RWPE2 (cell line): ENCODE measurements at regions not wholly inside any gene's neighbourhood (a gene's known extent, or its start where the extent isn't known, plus 50 kb on each side); places are given as distances from the start of the nearest gene placed in this dataset.
A peak's percentile ranks its signal among the peaks of the same experiment; 100 is the strongest.

Experiments used
- ATAC-seq: fragments of 200-7000 bp; cut with Tn5 transposase; 3 replicates; pipeline ENCODE4 v1.9.1; 2021; ENCODE audit warnings: low read depth
- DNase-seq: peaks from one replicate; pipeline ENCODE4 v3.0.0-alpha.2; 2020; ENCODE audit warnings: low spot score
- H3K27ac ChIP-seq: fragments of 450-650 bp; 2 replicates; pipeline ENCODE4 v1.5.1; 2017; ENCODE audit warnings: mild to moderate bottlenecking; ENCODE audit not compliant: poor library complexity, severe bottlenecking
- H3K27me3 ChIP-seq: fragments of 250-450 bp; sonication (Bioruptor Pico); 2 replicates; pipeline ENCODE4 v1.5.1; 2021; ENCODE audit warnings: mild to moderate bottlenecking, moderate library complexity; ENCODE audit not compliant: insufficient read depth, poor library complexity, severe bottlenecking
- H3K36me3 ChIP-seq: fragments of 250-450 bp; sonication (Bioruptor Pico); 2 replicates; pipeline ENCODE4 v1.5.1; 2020; ENCODE audit warnings: low read depth, mild to moderate bottlenecking, moderate library complexity
- H3K4me1 ChIP-seq: fragments of 250-450 bp; sonication (Bioruptor Pico); 2 replicates; pipeline ENCODE4 v1.5.1; 2021; ENCODE audit warnings: mild to moderate bottlenecking, moderate library complexity; ENCODE audit not compliant: insufficient read depth, poor library complexity, severe bottlenecking
- H3K4me3 ChIP-seq: fragments of 250-450 bp; sonication (Bioruptor Pico); 2 replicates; pipeline ENCODE4 v1.5.1; 2021; ENCODE audit warnings: mild to moderate bottlenecking, moderate library complexity; ENCODE audit not compliant: severe bottlenecking
- H3K9me3 ChIP-seq: fragments of 250-450 bp; sonication (Bioruptor Pico); 2 replicates; pipeline ENCODE4 v1.5.1; 2021; ENCODE audit warnings: mild to moderate bottlenecking, moderate library complexity; ENCODE audit not compliant: severe bottlenecking
- TF ChIP-seq, protein P1 (sequence below): fragments of 450-650 bp; IDR thresholded peaks from one replicate; pipeline ENCODE4 v1.5.1; 2017; ENCODE audit warnings: mild to moderate bottlenecking, moderate library complexity; ENCODE audit not compliant: poor library complexity, severe bottlenecking

DNA sequence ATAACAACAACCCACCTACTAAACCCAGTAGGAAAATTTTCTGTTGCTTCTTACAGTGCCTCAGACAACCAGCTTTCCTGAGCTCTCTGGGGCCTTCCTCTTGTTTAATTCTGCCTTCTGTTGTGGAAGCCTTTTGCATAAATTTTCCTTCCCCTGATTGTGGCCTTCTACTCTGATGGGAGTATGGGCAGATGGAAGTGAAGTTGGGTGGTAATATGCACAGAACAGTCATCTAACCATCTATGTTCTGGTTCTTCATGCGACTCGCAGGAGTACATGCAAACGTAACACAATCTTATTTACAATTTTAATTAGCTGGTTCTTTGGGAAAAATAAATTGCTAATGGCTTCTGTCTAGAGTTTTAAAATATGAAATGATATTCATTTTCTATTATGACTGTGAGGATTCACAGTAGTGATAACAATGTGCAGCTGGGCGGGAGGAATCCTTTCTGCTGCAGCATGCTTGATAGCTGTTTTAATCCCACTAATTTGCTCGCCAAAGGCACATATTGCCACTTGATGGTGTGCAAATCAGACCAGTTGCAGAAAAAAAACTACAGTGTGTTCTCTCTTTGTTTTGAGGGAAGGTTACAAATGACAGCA is 311.5 kb upstream of the ROPN1 start:
- TF ChIP-seq, protein P1, sequence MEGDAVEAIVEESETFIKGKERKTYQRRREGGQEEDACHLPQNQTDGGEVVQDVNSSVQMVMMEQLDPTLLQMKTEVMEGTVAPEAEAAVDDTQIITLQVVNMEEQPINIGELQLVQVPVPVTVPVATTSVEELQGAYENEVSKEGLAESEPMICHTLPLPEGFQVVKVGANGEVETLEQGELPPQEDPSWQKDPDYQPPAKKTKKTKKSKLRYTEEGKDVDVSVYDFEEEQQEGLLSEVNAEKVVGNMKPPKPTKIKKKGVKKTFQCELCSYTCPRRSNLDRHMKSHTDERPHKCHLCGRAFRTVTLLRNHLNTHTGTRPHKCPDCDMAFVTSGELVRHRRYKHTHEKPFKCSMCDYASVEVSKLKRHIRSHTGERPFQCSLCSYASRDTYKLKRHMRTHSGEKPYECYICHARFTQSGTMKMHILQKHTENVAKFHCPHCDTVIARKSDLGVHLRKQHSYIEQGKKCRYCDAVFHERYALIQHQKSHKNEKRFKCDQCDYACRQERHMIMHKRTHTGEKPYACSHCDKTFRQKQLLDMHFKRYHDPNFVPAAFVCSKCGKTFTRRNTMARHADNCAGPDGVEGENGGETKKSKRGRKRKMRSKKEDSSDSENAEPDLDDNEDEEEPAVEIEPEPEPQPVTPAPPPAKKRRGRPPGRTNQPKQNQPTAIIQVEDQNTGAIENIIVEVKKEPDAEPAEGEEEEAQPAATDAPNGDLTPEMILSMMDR = no peak
- DNase-seq = no peak

GRCh38 chr3:124306665-124307064 is 314.7 kb upstream of the ROPN1 start:
- TF ChIP-seq, protein P1 = no peak
- Histone ChIP-seq H3K9me3 (peaks cover 8% of the 10 kb centered on the region), H3K27ac (no peak overlapping the region), H3K4me1 (no peaks in the 10 kb centered on the region), H3K36me3 (no peaks in the 10 kb centered on the region), H3K27me3 (peaks cover 5% of the 10 kb centered on the region), H3K4me3 (no peak overlapping the region)
- DNase-seq = no peak
- ATAC-seq = no peak

More for the DNA sequence above, 311.5 kb upstream of the ROPN1 start:
- H3K36me3 ChIP-seq = no peaks in the 10 kb centered on the region
- no peak overlapping the region for H3K27ac ChIP-seq
- ATAC-seq = no peak
- peaks cover 3% of the 10 kb centered on the region for H3K27me3 ChIP-seq
- H3K9me3 ChIP-seq = peaks cover 7% of the 10 kb centered on the region
- no peak overlapping the region for H3K4me3 ChIP-seq
- no peaks in the 10 kb centered on the region for H3K4me1 ChIP-seq

DNA sequence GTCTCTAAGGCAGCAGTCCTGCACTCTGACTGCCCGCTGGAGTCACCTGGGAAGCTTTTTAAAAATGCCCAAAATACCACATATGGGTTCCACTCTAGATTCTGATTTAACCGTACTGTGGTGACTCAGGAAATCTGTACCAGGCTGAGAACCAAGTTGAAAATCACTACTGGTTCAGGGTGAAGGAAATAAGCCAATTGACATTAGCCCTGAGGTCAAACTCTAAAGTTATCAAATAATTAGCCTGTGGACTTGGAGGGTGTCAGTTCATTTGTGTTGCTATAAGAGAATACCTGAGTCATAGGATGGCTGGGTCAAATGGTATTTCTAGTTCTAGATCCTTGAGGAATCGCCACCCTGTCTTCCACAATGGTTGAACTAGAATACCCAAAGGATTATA is 321.7 kb upstream of the ROPN1 start:
- H3K4me3 ChIP-seq = no peak overlapping the region

DNA sequence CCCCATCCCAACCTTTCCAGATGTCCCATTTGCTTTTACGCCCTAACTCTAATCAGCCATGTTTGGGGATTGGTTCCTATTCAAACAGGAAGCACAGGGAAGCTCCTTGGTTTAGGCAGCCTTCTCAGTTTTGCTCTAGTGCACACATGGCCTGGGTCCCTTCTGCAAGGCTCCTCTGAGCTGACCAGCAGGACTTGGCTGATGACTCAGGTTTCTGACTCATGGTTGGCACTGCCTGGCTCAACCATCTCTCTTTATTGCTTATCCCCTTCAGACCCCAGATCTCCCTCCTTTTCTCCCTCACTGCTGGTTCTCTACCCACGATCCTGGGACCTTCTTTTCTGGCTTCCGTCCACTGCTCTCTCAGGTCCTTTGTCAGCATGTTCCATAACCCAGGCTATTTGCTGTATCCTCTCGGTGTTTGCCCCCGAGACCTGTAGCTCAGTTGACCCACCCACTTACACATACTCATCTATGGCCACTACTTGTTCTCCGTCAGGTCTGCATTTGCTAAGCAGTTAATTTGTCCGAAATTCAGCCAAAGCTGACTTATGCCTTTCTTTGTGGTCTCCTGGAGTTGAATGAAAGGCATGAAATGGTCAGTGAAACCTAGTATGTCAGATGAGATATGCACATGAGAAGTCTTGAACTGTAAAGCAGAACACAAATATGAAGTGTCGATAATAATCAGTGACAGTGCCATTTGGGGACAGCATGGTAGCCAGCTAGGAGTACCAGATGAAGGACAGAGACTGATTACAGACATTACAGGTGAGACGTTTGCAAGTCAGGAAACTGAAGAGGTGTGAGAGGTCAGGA is 323.5 kb upstream of the ROPN1 start:
- no peak overlapping the region for H3K4me3 ChIP-seq
- H3K36me3 ChIP-seq = no peaks in the 10 kb centered on the region
- H3K27me3 ChIP-seq = peaks cover under 1% of the 10 kb centered on the region
- TF ChIP-seq, protein P1 = no peak
- no peak for DNase-seq
- H3K4me1 ChIP-seq = no peaks in the 10 kb centered on the region
- ATAC-seq = peak; percentile 66
- no peak overlapping the region for H3K27ac ChIP-seq
- peaks cover 2% of the 10 kb centered on the region for H3K9me3 ChIP-seq

More for the DNA sequence above, 321.7 kb upstream of the ROPN1 start:
- H3K9me3 ChIP-seq = peaks cover 2% of the 10 kb centered on the region
- H3K36me3 ChIP-seq = no peaks in the 10 kb centered on the region
- DNase-seq (no peak), ATAC-seq (no peak)
- H3K27me3 ChIP-seq = peaks cover 3% of the 10 kb centered on the region
- TF ChIP-seq, protein P1 = no peak
- H3K4me1 ChIP-seq = no peaks in the 10 kb centered on the region
- H3K27ac ChIP-seq = no peak overlapping the region

DNA sequence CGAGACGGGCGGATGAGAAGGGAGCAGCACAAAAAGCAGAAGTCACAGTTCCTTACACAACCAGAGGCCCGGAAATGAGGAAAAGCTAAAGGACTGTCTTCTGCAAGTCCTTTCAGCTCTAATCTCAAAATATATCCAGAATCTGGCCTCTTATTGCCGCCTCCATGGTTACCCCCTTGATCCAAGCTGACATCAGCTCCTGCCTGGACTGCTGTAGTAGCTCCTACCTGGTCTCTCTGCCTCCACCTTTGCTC is 324.0 kb upstream of the ROPN1 start:
- TF ChIP-seq, protein P1 = no peak
- no peak for ATAC-seq
- Histone ChIP-seq H3K27me3 (no peaks in the 10 kb centered on the region), H3K36me3 (no peaks in the 10 kb centered on the region), H3K4me3 (no peak overlapping the region), H3K9me3 (no peaks in the 10 kb centered on the region), H3K4me1 (no peaks in the 10 kb centered on the region), H3K27ac (no peak overlapping the region)
- DNase-seq = no peak
